LNCaP clone FGC (cell line): ENCODE measurements at regions not wholly inside any gene's neighbourhood (a gene's known extent, or its start where the extent isn't known, plus 50 kb on each side); places are given as distances from the start of the nearest gene placed in this dataset.

Experiments used
- DNase-seq: peaks from one replicate; pipeline ENCODE4 v3.0.0-alpha.2; 2011; ENCODE audit warnings: low read depth
- H3K4me3 ChIP-seq: 2 replicates; pipeline ENCODE4 v1.5.1; 2011; ENCODE audit warnings: mild to moderate bottlenecking, low read depth, low read length, control low read depth
- CTCF ChIP-seq: IDR thresholded peaks from 2 replicates; pipeline ENCODE4 v1.5.1; 2012; ENCODE audit warnings: mild to moderate bottlenecking; ENCODE audit not compliant: control insufficient read depth, insufficient read depth; ENCODE audit errors: extremely low read depth

- no peak for DNase-seq
- no peak for TF ChIP-seq CTCF
- no peak overlapping the region for H3K4me3 ChIP-seq
Observed at GRCh38 chr5:96284727-96285389, 148.2 kb downstream of the PCSK1 start.

DNA sequence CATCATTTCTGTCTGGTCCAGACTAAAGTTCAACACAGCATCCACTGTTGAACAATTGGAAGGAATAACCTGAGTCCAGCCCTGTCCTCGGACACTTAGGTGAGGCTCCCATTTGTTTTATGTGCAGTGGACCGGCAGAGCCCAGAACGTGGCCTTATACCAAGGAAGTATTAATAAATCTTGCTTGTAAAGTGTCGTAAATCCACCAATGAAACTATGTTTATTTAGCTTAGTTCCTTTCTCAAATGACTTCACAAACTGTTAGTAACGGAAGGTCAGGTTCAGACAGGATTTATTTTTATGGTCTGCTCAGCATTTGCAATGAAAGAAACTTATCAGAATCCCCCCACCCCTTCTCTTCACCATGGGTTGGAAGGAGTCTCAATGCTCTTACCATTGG lies 149.5 kb downstream of the PCSK1 start:
- H3K4me3 ChIP-seq, result no peak overlapping the region
- no peak for DNase-seq
- TF ChIP-seq CTCF, result no peak

DNA sequence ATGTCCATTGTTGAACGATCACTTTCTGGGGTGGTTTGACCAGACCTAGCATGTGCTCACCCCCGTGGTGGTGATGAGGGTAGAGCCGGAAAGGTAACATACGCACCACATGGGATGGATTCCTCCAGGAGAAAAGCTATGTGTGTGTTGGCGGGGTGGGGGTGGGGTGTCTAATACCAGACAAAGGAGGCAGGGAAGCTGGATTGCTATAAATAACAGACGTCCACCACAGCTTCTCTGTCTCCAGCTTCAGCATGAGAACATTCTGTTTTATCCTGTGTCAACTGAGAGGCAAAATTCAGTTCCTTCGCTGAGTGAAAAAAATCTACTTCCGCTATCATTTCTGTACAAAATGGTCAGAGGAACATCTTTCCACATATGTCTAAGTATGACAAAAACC lies 151.0 kb downstream of the PCSK1 start:
- DNase-seq, result no peak
- no peak overlapping the region for H3K4me3 ChIP-seq
- no peak for TF ChIP-seq CTCF

DNA sequence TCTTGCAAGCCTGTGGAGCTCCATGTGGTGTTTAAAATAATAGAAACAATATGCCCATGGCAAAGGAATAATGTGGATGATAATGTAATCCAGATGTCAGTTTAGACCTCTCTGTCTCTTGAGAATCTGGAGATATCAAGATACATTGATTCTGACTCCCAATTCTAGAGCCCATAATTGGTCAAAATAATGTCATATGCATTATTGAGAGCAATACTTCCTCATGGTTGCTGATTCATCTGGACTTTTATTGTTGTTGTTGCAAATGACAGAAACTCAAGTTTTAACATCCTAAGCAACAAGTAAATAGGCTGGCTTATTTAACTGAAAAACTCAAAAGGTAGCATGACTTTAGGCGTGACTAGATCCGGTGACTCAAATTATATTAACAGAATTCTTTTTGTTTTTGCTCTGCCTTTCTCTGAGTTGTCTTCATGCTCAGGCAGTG lies 152.1 kb downstream of the PCSK1 start:
- no peak for DNase-seq
- no peak for TF ChIP-seq CTCF
- no peak overlapping the region for H3K4me3 ChIP-seq

- no peak overlapping the region for H3K4me3 ChIP-seq
- DNase-seq, result no peak
- TF ChIP-seq CTCF, result no peak
Observed at GRCh38 chr5:96279801-96280542, 153.1 kb downstream of the PCSK1 start.

GRCh38 chr5:96278981-96279380 lies 154.1 kb downstream of the PCSK1 start:
- no peak overlapping the region for H3K4me3 ChIP-seq
- no peak for DNase-seq
- no peak for TF ChIP-seq CTCF
